WTC11 (cell line): ENCODE measurements at regions not wholly inside any gene's neighbourhood (a gene's known extent, or its start where the extent isn't known, plus 50 kb on each side); places are given as distances from the start of the nearest gene placed in this dataset.

Source experiments
- ATAC-seq: fragments of 200-7000 bp; cut with Tn5 transposase; 2 replicates; pipeline ENCODE4 v1.10.0; 2021; ENCODE audit warnings: mild to moderate bottlenecking, moderate library complexity
- CTCF ChIA-PET: fragments of 300-600 bp; sonication (Branson Sonifier 250); formaldehyde crosslinking; loops from one replicate; lab custom pipeline; 2021; ENCODE audit warnings: antibody characterized with exemption; lab: Charles Lee
- POLR2A ChIA-PET: fragments of 350-600 bp; sonication (Branson Sonifier 250); formaldehyde crosslinking; loops from one replicate; lab custom pipeline; 2021; ENCODE audit warnings: antibody characterized with exemption; lab: Charles Lee
- DNase-seq: peaks from one replicate; pipeline ENCODE4 v3.0.0; 2021; ENCODE audit warnings: low spot score
- H3K27ac Mint-ChIP-seq: 2 replicates; pipeline ENCODE4 v1.8.0; 2021; ENCODE audit warnings: mixed read lengths
- H3K27me3 Mint-ChIP-seq: 2 replicates; pipeline ENCODE4 v1.8.0; 2021; ENCODE audit warnings: low read depth, mild to moderate bottlenecking, moderate library complexity, mixed read lengths
- H3K36me3 Mint-ChIP-seq: 2 replicates; pipeline ENCODE4 v1.8.0; 2021; ENCODE audit warnings: mixed read lengths
- H3K4me1 Mint-ChIP-seq: 2 replicates; pipeline ENCODE4 v1.8.0; 2022; ENCODE audit warnings: mixed read lengths
- H3K4me3 Mint-ChIP-seq: 2 replicates; pipeline ENCODE4 v1.8.0; 2021; ENCODE audit warnings: mild to moderate bottlenecking, moderate library complexity, mixed read lengths
- H3K9me3 Mint-ChIP-seq: 2 replicates; pipeline ENCODE4 v1.8.0; 2021; ENCODE audit warnings: mixed read lengths
- E2F1 ChIP-seq: sonication (generic); formaldehyde crosslinking; IDR thresholded peaks from 2 replicates; pipeline ENCODE4 v1.8.0; 2022; ENCODE audit warnings: mild to moderate bottlenecking, missing genetic modification reagents
- ETV6 ChIP-seq: sonication (generic); formaldehyde crosslinking; IDR thresholded peaks from 2 replicates; pipeline ENCODE4 v1.8.1; 2022; ENCODE audit warnings: mild to moderate bottlenecking, missing genetic modification reagents
- IRF2 ChIP-seq: sonication (generic); formaldehyde crosslinking; IDR thresholded peaks from 2 replicates; pipeline ENCODE4 v1.8.0; 2022; ENCODE audit warnings: low read depth, missing genetic modification reagents, borderline replicate concordance
- JUN ChIP-seq: sonication (generic); formaldehyde crosslinking; IDR thresholded peaks from 2 replicates; pipeline ENCODE4 v1.8.0; 2023; ENCODE audit warnings: mild to moderate bottlenecking, missing genetic modification reagents
- NFE2L1 ChIP-seq: sonication (generic); formaldehyde crosslinking; IDR thresholded peaks from 2 replicates; pipeline ENCODE4 v1.8.1; 2023; ENCODE audit warnings: missing genetic modification reagents
- TEAD1 ChIP-seq: sonication (generic); formaldehyde crosslinking; IDR thresholded peaks from 2 replicates; pipeline ENCODE4 v1.8.0; 2022; ENCODE audit warnings: mild to moderate bottlenecking, missing genetic modification reagents
- ZBTB43 ChIP-seq: sonication (generic); formaldehyde crosslinking; IDR thresholded peaks from 2 replicates; pipeline ENCODE4 v1.8.1; 2023; ENCODE audit warnings: mild to moderate bottlenecking, missing genetic modification reagents
- ZNF396 ChIP-seq: fragments of 250-450 bp; sonication (Bioruptor Pico); IDR thresholded peaks from 2 replicates; pipeline ENCODE4 v1.8.0; 2021; ENCODE audit warnings: mild to moderate bottlenecking, moderate library complexity, borderline replicate concordance
- TF ChIP-seq, protein P1 (sequence below): sonication (generic); formaldehyde crosslinking; IDR thresholded peaks from 2 replicates; pipeline ENCODE4 v1.8.0; 2023; ENCODE audit warnings: missing genetic modification reagents
- TF ChIP-seq, protein P2 (sequence below): fragments of 250-450 bp; sonication (Bioruptor Pico); IDR thresholded peaks from 2 replicates; pipeline ENCODE4 v1.9.0; 2021; ENCODE audit warnings: mild to moderate bottlenecking
- TF ChIP-seq, protein P3 (sequence below): sonication (generic); formaldehyde crosslinking; IDR thresholded peaks from 2 replicates; pipeline ENCODE4 v1.8.1; 2022; ENCODE audit warnings: mild to moderate bottlenecking, moderate library complexity, missing genetic modification reagents
- TF ChIP-seq, protein P4 (sequence below): sonication (generic); formaldehyde crosslinking; IDR thresholded peaks from 2 replicates; pipeline ENCODE4 v1.8.0; 2022; ENCODE audit warnings: mild to moderate bottlenecking, missing genetic modification reagents

GRCh38 chr2:120496235-120496634 is 150.3 kb downstream of the INHBB start (continued):
- no peak for TF ChIP-seq ZBTB43 (CRISPR knock-in tag)
- TF ChIP-seq, protein P1, sequence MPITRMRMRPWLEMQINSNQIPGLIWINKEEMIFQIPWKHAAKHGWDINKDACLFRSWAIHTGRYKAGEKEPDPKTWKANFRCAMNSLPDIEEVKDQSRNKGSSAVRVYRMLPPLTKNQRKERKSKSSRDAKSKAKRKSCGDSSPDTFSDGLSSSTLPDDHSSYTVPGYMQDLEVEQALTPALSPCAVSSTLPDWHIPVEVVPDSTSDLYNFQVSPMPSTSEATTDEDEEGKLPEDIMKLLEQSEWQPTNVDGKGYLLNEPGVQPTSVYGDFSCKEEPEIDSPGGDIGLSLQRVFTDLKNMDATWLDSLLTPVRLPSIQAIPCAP, result no peak
- TF ChIP-seq, protein P2, sequence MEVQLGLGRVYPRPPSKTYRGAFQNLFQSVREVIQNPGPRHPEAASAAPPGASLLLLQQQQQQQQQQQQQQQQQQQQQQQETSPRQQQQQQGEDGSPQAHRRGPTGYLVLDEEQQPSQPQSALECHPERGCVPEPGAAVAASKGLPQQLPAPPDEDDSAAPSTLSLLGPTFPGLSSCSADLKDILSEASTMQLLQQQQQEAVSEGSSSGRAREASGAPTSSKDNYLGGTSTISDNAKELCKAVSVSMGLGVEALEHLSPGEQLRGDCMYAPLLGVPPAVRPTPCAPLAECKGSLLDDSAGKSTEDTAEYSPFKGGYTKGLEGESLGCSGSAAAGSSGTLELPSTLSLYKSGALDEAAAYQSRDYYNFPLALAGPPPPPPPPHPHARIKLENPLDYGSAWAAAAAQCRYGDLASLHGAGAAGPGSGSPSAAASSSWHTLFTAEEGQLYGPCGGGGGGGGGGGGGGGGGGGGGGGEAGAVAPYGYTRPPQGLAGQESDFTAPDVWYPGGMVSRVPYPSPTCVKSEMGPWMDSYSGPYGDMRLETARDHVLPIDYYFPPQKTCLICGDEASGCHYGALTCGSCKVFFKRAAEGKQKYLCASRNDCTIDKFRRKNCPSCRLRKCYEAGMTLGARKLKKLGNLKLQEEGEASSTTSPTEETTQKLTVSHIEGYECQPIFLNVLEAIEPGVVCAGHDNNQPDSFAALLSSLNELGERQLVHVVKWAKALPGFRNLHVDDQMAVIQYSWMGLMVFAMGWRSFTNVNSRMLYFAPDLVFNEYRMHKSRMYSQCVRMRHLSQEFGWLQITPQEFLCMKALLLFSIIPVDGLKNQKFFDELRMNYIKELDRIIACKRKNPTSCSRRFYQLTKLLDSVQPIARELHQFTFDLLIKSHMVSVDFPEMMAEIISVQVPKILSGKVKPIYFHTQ (CRISPR knock-in tag), result no peak
- no peak for TF ChIP-seq TEAD1
- no peak for TF ChIP-seq NFE2L1 (CRISPR knock-in tag)
- TF ChIP-seq, protein P3, sequence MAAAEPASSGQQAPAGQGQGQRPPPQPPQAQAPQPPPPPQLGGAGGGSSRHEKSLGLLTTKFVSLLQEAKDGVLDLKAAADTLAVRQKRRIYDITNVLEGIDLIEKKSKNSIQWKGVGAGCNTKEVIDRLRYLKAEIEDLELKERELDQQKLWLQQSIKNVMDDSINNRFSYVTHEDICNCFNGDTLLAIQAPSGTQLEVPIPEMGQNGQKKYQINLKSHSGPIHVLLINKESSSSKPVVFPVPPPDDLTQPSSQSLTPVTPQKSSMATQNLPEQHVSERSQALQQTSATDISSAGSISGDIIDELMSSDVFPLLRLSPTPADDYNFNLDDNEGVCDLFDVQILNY (CRISPR knock-in tag), result no peak
- no peak for TF ChIP-seq IRF2 (CRISPR knock-in tag)
- TF ChIP-seq ETV6, result no peak
- TF ChIP-seq E2F1 (CRISPR knock-in tag), result no peak
- TF ChIP-seq, all 79 proteins: peak for 0

DNA sequence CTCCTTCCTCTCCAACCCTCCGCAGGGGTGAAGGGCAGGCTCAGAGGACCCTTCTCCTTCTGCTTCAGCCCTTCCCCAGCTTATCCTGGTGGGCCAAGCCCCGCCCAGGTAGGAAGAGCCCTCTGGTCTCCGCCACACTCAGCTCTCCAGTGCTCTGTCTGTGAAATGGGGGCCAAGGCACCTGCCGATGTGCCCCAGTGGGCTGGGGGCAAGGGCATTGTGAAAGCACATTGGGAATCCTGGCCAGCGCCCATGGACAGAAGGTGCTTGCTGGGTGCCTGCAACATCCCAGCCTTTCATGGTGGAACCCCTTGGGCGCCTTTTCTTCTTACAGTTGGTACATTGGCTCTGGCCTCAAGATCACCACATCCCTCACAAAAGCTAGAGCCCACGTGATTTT is 150.8 kb downstream of the INHBB start:
- POLR2A ChIA-PET, result no interaction called here
- ATAC-seq, result no peak
- peaks cover 37% of the 10 kb centered on the region for H3K27me3 Mint-ChIP-seq

GRCh38 chr2:120497261-120497977 is 151.5 kb downstream of the INHBB start:
- Mint-ChIP-seq H3K27me3 (peaks cover 31% of the 10 kb centered on the region), H3K9me3 (no peaks in the 10 kb centered on the region), H3K27ac (no peak overlapping the region), H3K36me3 (no peaks in the 10 kb centered on the region), H3K4me3 (no peak overlapping the region), H3K4me1 (no peaks in the 10 kb centered on the region)
- ChIA-PET POLR2A (no interaction called here), CTCF (interaction anchor here (0.8 to 1.9 kb wide), 7 partner anchors 15 to 154 kb away, joined by 3 to 8 read pairs (median 4); no protein-coding TSS in a partner anchor)
- no peak for DNase-seq
- TF ChIP-seq E2F1 (CRISPR knock-in tag), result no peak
- TF ChIP-seq TEAD1, result no peak
- no peak for TF ChIP-seq ZNF396 (CRISPR knock-in tag)
- no peak for TF ChIP-seq JUN (CRISPR knock-in tag)
- ATAC-seq, result no peak

More for the DNA sequence above, 150.8 kb downstream of the INHBB start:
- no peaks in the 10 kb centered on the region for H3K36me3 Mint-ChIP-seq
- no peak overlapping the region for H3K27ac Mint-ChIP-seq
- H3K4me3 Mint-ChIP-seq, result no peak overlapping the region
- H3K4me1 Mint-ChIP-seq, result no peaks in the 10 kb centered on the region
- CTCF ChIA-PET, result interaction anchor here (0.8 to 1.4 kb wide), 3 partner anchors 16 to 91 kb away, joined by 3 to 4 read pairs (median 3); no protein-coding TSS in a partner anchor
- no peak for DNase-seq
- TF ChIP-seq, protein P4, sequence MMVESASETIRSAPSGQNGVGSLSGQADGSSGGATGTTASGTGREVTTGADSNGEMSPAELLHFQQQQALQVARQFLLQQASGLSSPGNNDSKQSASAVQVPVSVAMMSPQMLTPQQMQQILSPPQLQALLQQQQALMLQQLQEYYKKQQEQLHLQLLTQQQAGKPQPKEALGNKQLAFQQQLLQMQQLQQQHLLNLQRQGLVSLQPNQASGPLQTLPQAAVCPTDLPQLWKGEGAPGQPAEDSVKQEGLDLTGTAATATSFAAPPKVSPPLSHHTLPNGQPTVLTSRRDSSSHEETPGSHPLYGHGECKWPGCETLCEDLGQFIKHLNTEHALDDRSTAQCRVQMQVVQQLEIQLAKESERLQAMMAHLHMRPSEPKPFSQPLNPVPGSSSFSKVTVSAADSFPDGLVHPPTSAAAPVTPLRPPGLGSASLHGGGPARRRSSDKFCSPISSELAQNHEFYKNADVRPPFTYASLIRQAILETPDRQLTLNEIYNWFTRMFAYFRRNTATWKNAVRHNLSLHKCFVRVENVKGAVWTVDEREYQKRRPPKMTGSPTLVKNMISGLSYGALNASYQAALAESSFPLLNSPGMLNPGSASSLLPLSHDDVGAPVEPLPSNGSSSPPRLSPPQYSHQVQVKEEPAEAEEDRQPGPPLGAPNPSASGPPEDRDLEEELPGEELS (CRISPR knock-in tag), result no peak
- no peaks in the 10 kb centered on the region for H3K9me3 Mint-ChIP-seq
